H9 (cell line): ENCODE measurements at regions not wholly inside any gene's neighbourhood (a gene's known extent, or its start where the extent isn't known, plus 50 kb on each side); places are given as distances from the start of the nearest gene placed in this dataset.

Source experiments
- DNase-seq: peaks from one replicate; pipeline ENCODE4 v3.0.0-alpha.2; 2017
- H2AFZ ChIP-seq: one replicate; pipeline ENCODE4 v1.6.1; 2013; ENCODE audit warnings: mild to moderate bottlenecking, low read length, control low read depth, moderate library complexity
- H2AK5ac ChIP-seq: 2 replicates; pipeline ENCODE4 v1.6.1; 2013; ENCODE audit warnings: low read length, control low read depth, mixed read lengths; ENCODE audit not compliant: insufficient read length
- H2BK120ac ChIP-seq: one replicate; pipeline ENCODE4 v1.6.1; 2013; ENCODE audit warnings: low read depth, mild to moderate bottlenecking, low read length, control low read depth, inconsistent platforms; ENCODE audit not compliant: poor library complexity, severe bottlenecking
- H2BK12ac ChIP-seq: 2 replicates; pipeline ENCODE4 v1.6.1; 2013; ENCODE audit warnings: low read length, control low read depth, mixed read lengths, low read depth; ENCODE audit not compliant: insufficient read length
- H2BK15ac ChIP-seq: 2 replicates; pipeline ENCODE4 v1.6.1; 2013; ENCODE audit warnings: low read depth, low read length, control low read depth
- H2BK20ac ChIP-seq: one replicate; pipeline ENCODE4 v1.6.1; 2013; ENCODE audit warnings: low read depth, mild to moderate bottlenecking, low read length, control low read depth, inconsistent platforms; ENCODE audit not compliant: poor library complexity, severe bottlenecking
- H2BK5ac ChIP-seq: 2 replicates; pipeline ENCODE4 v1.6.1; 2013; ENCODE audit warnings: low read length, control low read depth, mixed read lengths; ENCODE audit not compliant: insufficient read length
- H3K14ac ChIP-seq: 2 replicates; pipeline ENCODE4 v1.6.1; 2013; ENCODE audit warnings: low read length, control low read depth; ENCODE audit not compliant: insufficient read depth
- H3K18ac ChIP-seq: 2 replicates; pipeline ENCODE4 v1.6.1; 2013; ENCODE audit warnings: low read depth, mild to moderate bottlenecking, mixed read lengths, low read length, control low read depth; ENCODE audit not compliant: insufficient read length
- H3K23ac ChIP-seq: 2 replicates; pipeline ENCODE4 v1.6.1; 2013; ENCODE audit warnings: low read length, control low read depth, mixed read lengths, low read depth; ENCODE audit not compliant: insufficient read length
- H3K23me2 ChIP-seq: 2 replicates; pipeline ENCODE4 v1.6.1; 2013; ENCODE audit warnings: low read depth, mild to moderate bottlenecking, mixed read lengths, low read length, control low read depth; ENCODE audit not compliant: insufficient read length, poor library complexity, severe bottlenecking
- H3K27ac ChIP-seq: 2 replicates; pipeline ENCODE4 v1.5.1; 2013; ENCODE audit warnings: low read length, control low read depth, mixed read lengths, low read depth; ENCODE audit not compliant: insufficient read length
- H3K27me3 ChIP-seq: 2 replicates; pipeline ENCODE4 v1.6.1; 2013; ENCODE audit warnings: low read length, control low read depth, inconsistent platforms; ENCODE audit not compliant: insufficient read depth
- H3K4ac ChIP-seq: 2 replicates; pipeline ENCODE4 v1.6.1; 2013; ENCODE audit warnings: low read depth, mild to moderate bottlenecking, control low read depth, inconsistent platforms, low read length, moderate library complexity
- H3K4me1 ChIP-seq: 2 replicates; pipeline ENCODE4 v1.6.1; 2013; ENCODE audit warnings: low read length, control low read depth, inconsistent platforms; ENCODE audit not compliant: insufficient read depth
- H3K4me2 ChIP-seq: 2 replicates; pipeline ENCODE4 v1.6.1; 2013; ENCODE audit warnings: low read length, control low read depth, mixed read lengths; ENCODE audit not compliant: insufficient read length, insufficient read depth
- H3K56ac ChIP-seq: 2 replicates; pipeline ENCODE4 v1.6.1; 2013; ENCODE audit warnings: low read depth, mild to moderate bottlenecking, mixed read lengths, low read length, control low read depth; ENCODE audit not compliant: insufficient read length
- H3K79me1 ChIP-seq: 2 replicates; pipeline ENCODE4 v1.6.1; 2013; ENCODE audit warnings: low read depth, mild to moderate bottlenecking, moderate library complexity, low read length, control low read depth, inconsistent platforms; ENCODE audit not compliant: insufficient read depth, poor library complexity, severe bottlenecking
- H3K79me2 ChIP-seq: 2 replicates; pipeline ENCODE4 v1.6.1; 2013; ENCODE audit warnings: low read length, control low read depth, inconsistent platforms; ENCODE audit not compliant: insufficient read depth
- H3K9ac ChIP-seq: 2 replicates; pipeline ENCODE4 v1.6.1; 2013; ENCODE audit warnings: low read length, control low read depth, mixed read lengths; ENCODE audit not compliant: insufficient read length; ENCODE audit errors: extremely low read depth
- H3K9me3 ChIP-seq: one replicate; pipeline ENCODE4 v1.6.1; 2013; ENCODE audit warnings: low read depth, low read length, inconsistent platforms; ENCODE audit not compliant: control insufficient read depth
- H3T11ph ChIP-seq: one replicate; pipeline ENCODE4 v1.6.1; 2013; ENCODE audit warnings: mild to moderate bottlenecking, low read length, control low read depth, inconsistent platforms
- H4K20me1 ChIP-seq: one replicate; pipeline ENCODE4 v1.6.1; 2013; ENCODE audit not compliant: control insufficient read depth, insufficient read length, insufficient read depth
- H4K5ac ChIP-seq: 2 replicates; pipeline ENCODE4 v1.6.1; 2013; ENCODE audit warnings: low read depth, mild to moderate bottlenecking, mixed read lengths, low read length, control low read depth; ENCODE audit not compliant: insufficient read length
- H4K8ac ChIP-seq: replicated peaks from 2 replicates; pipeline ENCODE4 v1.6.1; 2013; ENCODE audit warnings: low read length, control low read depth, mixed read lengths, low read depth; ENCODE audit not compliant: insufficient read length
- H4K91ac ChIP-seq: 2 replicates; pipeline ENCODE4 v1.6.1; 2013; ENCODE audit warnings: low read depth, mild to moderate bottlenecking, moderate library complexity, mixed read lengths, low read length, control low read depth; ENCODE audit not compliant: insufficient read length
- H3K27ac Mint-ChIP-seq, 3 experiments: 2 replicates in 2 of 3; 3 replicates in 1 of 3; pipeline ENCODE4 v1.8.0; 2020 to 2021; ENCODE audit warnings: mixed read lengths in 3 of 3, mild to moderate bottlenecking in 1 of 3, moderate library complexity in 1 of 3
- H3K27me3 Mint-ChIP-seq: 2 replicates; pipeline ENCODE4 v1.8.0; 2021; ENCODE audit warnings: low read depth, mild to moderate bottlenecking, moderate library complexity, mixed read lengths
- H3K36me3 Mint-ChIP-seq, 3 experiments: 2 replicates in 2 of 3; 3 replicates in 1 of 3; pipeline ENCODE4 v1.8.0; 2020 to 2021; ENCODE audit warnings: low read depth in 3 of 3, mixed read lengths in 3 of 3; ENCODE audit not compliant: insufficient read depth in 1 of 3
- H3K4me1 Mint-ChIP-seq, 2 experiments: 2 replicates each; pipeline ENCODE4 v1.8.0; 2020; ENCODE audit warnings: mixed read lengths in 2 of 2
- H3K4me3 Mint-ChIP-seq, 2 experiments: 2 replicates in 1 of 2; 3 replicates in 1 of 2; pipeline ENCODE4 v1.8.0; 2020 to 2021; ENCODE audit warnings: mild to moderate bottlenecking in 2 of 2, mixed read lengths in 2 of 2, moderate library complexity in 1 of 2
- H3K9me3 Mint-ChIP-seq, 2 experiments: 2 replicates in 1 of 2; 3 replicates in 1 of 2; pipeline ENCODE4 v1.8.0; 2020; ENCODE audit warnings: mild to moderate bottlenecking in 2 of 2, mixed read lengths in 2 of 2, moderate library complexity in 1 of 2
- CTCF ChIP-seq: fragments of 200-600 bp; sonication (generic); conservative IDR thresholded peaks from 3 replicates; pipeline ENCODE4 v1.8.0; 2021; ENCODE audit warnings: antibody characterized with exemption, mild to moderate bottlenecking

- H4K91ac ChIP-seq = no peak overlapping the region
- H3K9me3 ChIP-seq = no peaks in the 10 kb centered on the region
- DNase-seq = no peak
- H3K56ac ChIP-seq = no peak overlapping the region
- H3K27ac ChIP-seq = no peak overlapping the region
- H2BK12ac ChIP-seq = no peak overlapping the region
- no peak overlapping the region for H3K4me2 ChIP-seq
- no peak overlapping the region for H3K23ac ChIP-seq
- no peak overlapping the region for H3K14ac ChIP-seq
- H2BK20ac ChIP-seq = no peak overlapping the region
- H2AK5ac ChIP-seq = no peak overlapping the region
- Mint-ChIP-seq H3K4me1 (peaks cover 10 to 19% of the 10 kb centered on the region in 2 experiments; a peak in 3 of 4 replicates), H3K36me3 (no peaks in the 10 kb centered on the region), H3K9me3 (no peaks in the 10 kb centered on the region), H3K4me3 (no peak overlapping the region), H3K27ac (no peak overlapping the region; a peak in 2 of 7 replicates), H3K27me3 (no peaks in the 10 kb centered on the region)
- no peak overlapping the region for H2BK5ac ChIP-seq
- H2BK120ac ChIP-seq = no peak overlapping the region
- no peak overlapping the region for H3K4ac ChIP-seq
- H3K9ac ChIP-seq = no peak overlapping the region
- H3K79me1 ChIP-seq = no peaks in the 10 kb centered on the region
- H4K8ac ChIP-seq = no peak overlapping the region
- H2AFZ ChIP-seq = no peak overlapping the region
- no peaks in the 10 kb centered on the region for H3K23me2 ChIP-seq
- no peaks in the 10 kb centered on the region for H3K27me3 ChIP-seq
- H4K5ac ChIP-seq = no peak overlapping the region
- no peaks in the 10 kb centered on the region for H4K20me1 ChIP-seq
- no peak overlapping the region for H2BK15ac ChIP-seq
- no peak overlapping the region for H3K18ac ChIP-seq
- H3T11ph ChIP-seq = no peak overlapping the region
- no peaks in the 10 kb centered on the region for H3K79me2 ChIP-seq
- H3K4me1 ChIP-seq = no peaks in the 10 kb centered on the region; the same call in 1 of the 2 replicates
- no peak for TF ChIP-seq CTCF
Measured at GRCh38 chr1:195828325-195828724, 779.9 kb downstream of the KCNT2 start.
